Endodermal cell (in vitro differentiated cells): ENCODE measurements at regions not wholly inside any gene's neighbourhood (a gene's known extent, or its start where the extent isn't known, plus 50 kb on each side); places are given as distances from the start of the nearest gene placed in this dataset.

Source experiments
- DNase-seq: peaks from one replicate; pipeline ENCODE4 v3.0.0-alpha.2; 2017
- H3K27ac ChIP-seq: 2 replicates; pipeline ENCODE4 v1.5.1; 2013; ENCODE audit warnings: mild to moderate bottlenecking, low read depth, low read length, moderate library complexity
- H3K27me3 ChIP-seq: 2 replicates; pipeline ENCODE4 v1.6.1; 2013; ENCODE audit warnings: mild to moderate bottlenecking, low read length, moderate library complexity; ENCODE audit not compliant: insufficient read depth, control insufficient read depth, poor library complexity, severe bottlenecking
- H3K36me3 ChIP-seq: 2 replicates; pipeline ENCODE4 v1.7.0; 2013; ENCODE audit warnings: mild to moderate bottlenecking, low read length, moderate library complexity; ENCODE audit not compliant: control insufficient read depth, insufficient read depth
- H3K4me1 ChIP-seq: one replicate; pipeline ENCODE4 v1.7.0; 2013; ENCODE audit warnings: low read length; ENCODE audit not compliant: control insufficient read depth, insufficient read depth
- H3K4me3 ChIP-seq: 2 replicates; pipeline ENCODE4 v1.5.1; 2013; ENCODE audit warnings: mild to moderate bottlenecking, low read length, moderate library complexity
- H3K9ac ChIP-seq: 2 replicates; pipeline ENCODE4 v1.6.1; 2013; ENCODE audit warnings: mild to moderate bottlenecking, low read length, moderate library complexity; ENCODE audit not compliant: poor library complexity, severe bottlenecking; ENCODE audit errors: extremely low read depth
- H3K9me3 ChIP-seq: 2 replicates; pipeline ENCODE4 v1.6.1; 2013; ENCODE audit warnings: mild to moderate bottlenecking, low read length, moderate library complexity; ENCODE audit not compliant: control insufficient read depth
- H3K27ac Mint-ChIP-seq: 2 replicates; pipeline ENCODE4 v1.8.0; 2020; ENCODE audit warnings: mixed read lengths
- H3K27me3 Mint-ChIP-seq: 2 replicates; pipeline ENCODE4 v1.8.0; 2021; ENCODE audit warnings: mild to moderate bottlenecking, mixed read lengths; ENCODE audit not compliant: insufficient read depth
- H3K36me3 Mint-ChIP-seq: 2 replicates; pipeline ENCODE4 v1.8.0; 2020; ENCODE audit warnings: low read depth, mixed read lengths
- H3K4me1 Mint-ChIP-seq: 2 replicates; pipeline ENCODE4 v1.8.0; 2020; ENCODE audit warnings: mixed read lengths
- H3K4me3 Mint-ChIP-seq: 2 replicates; pipeline ENCODE4 v1.8.0; 2020; ENCODE audit warnings: mild to moderate bottlenecking, moderate library complexity, mixed read lengths
- H3K9me3 Mint-ChIP-seq: 2 replicates; pipeline ENCODE4 v1.8.0; 2020; ENCODE audit warnings: mild to moderate bottlenecking, mixed read lengths
- CTCF ChIP-seq: fragments of 200-600 bp; sonication (generic); conservative IDR thresholded peaks from 2 replicates; pipeline ENCODE4 v1.5.0; 2021; ENCODE audit warnings: antibody characterized with exemption, mild to moderate bottlenecking
- WGBS, 2 experiments: methylation state at CpG; one replicate each; pipeline versions ENCODE4 v1.1.5 to v1.1.7; 2013; ENCODE audit warnings: missing lambda C conversion rate in 2 of 2, mixed read lengths in 1 of 2; ENCODE audit not compliant: insufficient coverage in 1 of 2, insufficient read length in 1 of 2; 5-methylcytosine and 5-hydroxymethylcytosine counted together

- no peak overlapping the region for H3K4me3 Mint-ChIP-seq
- H3K36me3 Mint-ChIP-seq = no peaks in the 10 kb centered on the region
- TF ChIP-seq CTCF = no peak
- Histone ChIP-seq H3K27me3 (no peaks in the 10 kb centered on the region), H3K4me3 (no peak overlapping the region), H3K27ac (no peak overlapping the region), H3K9me3 (no peaks in the 10 kb centered on the region), H3K4me1 (no peaks in the 10 kb centered on the region), H3K36me3 (no peaks in the 10 kb centered on the region), H3K9ac (no peak overlapping the region)
- no peaks in the 10 kb centered on the region for H3K4me1 Mint-ChIP-seq
- 99 to 100% methylated on average over 3 to 4 of the region's 4 CpGs for WGBS, 2 experiments
- H3K27me3 Mint-ChIP-seq = no peaks in the 10 kb centered on the region
- H3K9me3 Mint-ChIP-seq = peaks cover 3% of the 10 kb centered on the region
- H3K27ac Mint-ChIP-seq = no peak overlapping the region
- no peak for DNase-seq
Measured at GRCh38 chr5:100659080-100659795, 124.1 kb downstream of the FAM174A start.

GRCh38 chr5:100664140-100664539, 129.0 kb downstream of the FAM174A start:
- H3K27me3 Mint-ChIP-seq = no peaks in the 10 kb centered on the region
- DNase-seq = no peak
- H3K9me3 ChIP-seq = no peaks in the 10 kb centered on the region
- no peak overlapping the region for H3K27ac Mint-ChIP-seq
- H3K36me3 ChIP-seq = no peaks in the 10 kb centered on the region
- no peak overlapping the region for H3K4me3 Mint-ChIP-seq
- no peaks in the 10 kb centered on the region for H3K4me1 Mint-ChIP-seq
- no peaks in the 10 kb centered on the region for H3K4me1 ChIP-seq
- no peaks in the 10 kb centered on the region for H3K36me3 Mint-ChIP-seq
- no peak overlapping the region for H3K27ac ChIP-seq
- no peaks in the 10 kb centered on the region for H3K9me3 Mint-ChIP-seq
- no peak for TF ChIP-seq CTCF
- H3K4me3 ChIP-seq = no peak overlapping the region
- H3K9ac ChIP-seq = no peak overlapping the region
- H3K27me3 ChIP-seq = no peaks in the 10 kb centered on the region
- WGBS, 2 experiments = 89% methylated on average over 1 of the region's 1 CpG; no CpG with 5 or more reads in 1 of the 2 experiments

- Mint-ChIP-seq H3K9me3 (peaks cover 3% of the 10 kb centered on the region), H3K27ac (no peak overlapping the region), H3K4me1 (no peaks in the 10 kb centered on the region), H3K27me3 (no peaks in the 10 kb centered on the region), H3K36me3 (no peaks in the 10 kb centered on the region), H3K4me3 (no peak overlapping the region)
- Histone ChIP-seq H3K9ac (no peak overlapping the region), H3K27me3 (no peaks in the 10 kb centered on the region), H3K9me3 (no peaks in the 10 kb centered on the region), H3K27ac (no peak overlapping the region), H3K4me3 (no peak overlapping the region), H3K4me1 (no peaks in the 10 kb centered on the region), H3K36me3 (no peaks in the 10 kb centered on the region)
- TF ChIP-seq CTCF = no peak
- no peak for DNase-seq
- 65 to 89% methylated on average over 2 to 3 of the region's 4 CpGs for WGBS, 2 experiments
Measured at GRCh38 chr5:100667161-100667630, 132.0 kb downstream of the FAM174A start.
